HG02840 (cell line): ENCODE measurements at regions not wholly inside any gene's neighbourhood (a gene's known extent, or its start where the extent isn't known, plus 50 kb on each side); places are given as distances from the start of the nearest gene placed in this dataset.

Experiments
- ATAC-seq: cut with Tn5 transposase; IDR thresholded peaks from one replicate; pipeline ENCODE4 v1.9.1; 2021; ENCODE audit warnings: mild to moderate bottlenecking, moderate library complexity, moderate number of reproducible peaks; ENCODE audit not compliant: unreplicated experiment, low FRiP score

DNA sequence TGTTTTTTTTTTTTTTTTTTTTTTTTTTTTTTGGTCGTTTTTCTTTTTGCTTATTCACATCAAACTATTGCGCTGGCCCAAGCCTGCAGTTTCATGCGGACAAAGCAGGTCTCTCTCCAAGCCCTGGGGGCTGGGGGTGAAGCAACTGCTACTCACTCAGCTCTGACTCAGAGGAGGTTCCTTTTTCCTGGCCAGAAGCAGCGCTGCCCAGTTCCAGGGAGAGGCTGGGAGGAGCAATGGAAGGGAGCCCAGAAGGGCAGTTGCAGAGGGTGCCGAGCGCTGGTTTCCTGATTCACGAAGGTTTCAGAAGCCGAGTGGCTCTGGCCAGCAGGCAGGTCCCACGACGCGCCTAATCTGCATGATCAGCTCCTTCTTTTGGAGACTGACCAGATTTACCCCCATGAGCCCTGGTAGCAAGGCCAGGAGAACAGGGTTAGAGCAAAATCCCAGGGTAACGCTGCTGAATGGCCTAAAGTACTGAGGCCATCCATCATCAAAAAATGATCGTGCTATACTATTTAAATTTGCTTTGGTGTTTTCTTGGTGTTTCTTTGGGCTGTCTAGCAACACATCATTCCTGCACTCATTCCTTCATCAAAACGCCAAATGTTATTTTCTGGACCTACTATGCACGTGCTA is 144.7 kb upstream of the SOX9 start:
- no peak for ATAC-seq

- ATAC-seq: no peak
Observed at GRCh38 chr17:71978435-71978834, 142.4 kb upstream of the SOX9 start.

GRCh38 chr17:71980171-71980570 is 140.6 kb upstream of the SOX9 start:
- ATAC-seq: no peak

GRCh38 chr17:71983828-71984227 is 137.0 kb upstream of the SOX9 start:
- ATAC-seq: no peak

DNA sequence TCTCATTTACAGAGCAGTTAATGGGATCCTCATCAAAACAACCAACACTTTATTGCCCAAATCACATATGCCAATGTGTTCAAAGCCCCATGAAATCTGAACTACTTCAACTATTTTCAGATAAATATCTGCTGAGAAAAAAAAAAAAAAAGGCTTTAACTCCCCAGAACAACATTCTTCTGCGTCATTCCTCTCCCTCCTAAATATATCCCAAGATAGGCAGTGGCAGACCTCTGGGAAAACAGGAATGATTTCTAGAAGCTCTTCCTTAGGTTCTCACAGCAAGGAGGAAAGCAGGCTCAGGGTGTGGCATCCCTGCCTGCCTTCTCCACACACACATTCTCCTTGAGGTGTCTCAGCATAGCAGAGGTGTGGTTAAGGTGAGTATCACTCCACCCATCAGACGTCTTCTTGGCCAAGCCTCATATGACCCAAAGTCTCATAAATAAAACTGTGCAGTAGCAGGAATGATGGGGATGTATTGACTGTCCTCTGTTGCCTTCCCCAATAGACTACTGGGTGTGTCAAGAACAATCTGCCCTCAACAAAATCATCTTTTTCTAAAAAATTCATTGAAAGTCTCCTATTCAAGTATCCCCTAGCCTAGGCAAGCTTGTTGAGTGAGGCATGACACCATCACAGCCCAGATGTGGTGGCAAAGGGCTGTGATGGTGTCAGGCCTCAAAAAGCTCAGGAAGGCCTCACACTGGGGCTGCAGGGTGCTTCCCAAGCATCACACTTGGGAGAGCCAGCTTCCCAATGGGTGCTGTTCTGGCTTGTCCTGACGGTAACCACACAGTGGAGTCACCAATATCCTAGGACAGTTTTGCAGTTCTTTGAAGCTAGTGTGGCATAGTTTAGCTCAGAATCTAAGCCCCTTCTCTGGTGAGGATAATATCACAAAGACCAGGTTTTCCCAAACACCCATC is 135.4 kb upstream of the SOX9 start:
- ATAC-seq: no peak

DNA sequence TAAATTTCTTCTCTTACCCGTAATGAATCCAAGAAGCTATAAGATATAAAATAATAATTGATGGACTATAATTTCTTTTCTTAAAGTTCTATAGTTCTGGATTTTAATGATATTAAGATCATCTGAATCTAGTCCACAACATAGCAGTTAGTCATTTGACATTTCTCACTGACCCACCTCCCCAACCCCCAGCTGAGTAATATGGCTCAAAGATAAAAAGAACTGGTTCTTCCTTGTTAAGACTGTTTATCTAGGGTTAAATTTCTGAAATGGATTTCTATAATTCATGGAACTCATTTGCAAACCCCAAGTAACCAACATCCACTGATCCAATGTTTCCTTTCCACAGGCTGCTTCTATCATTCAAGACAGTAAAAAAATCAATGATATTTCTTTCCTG is 133.9 kb upstream of the SOX9 start:
- ATAC-seq: no peak

GRCh38 chr17:71987634-71988033 is 133.2 kb upstream of the SOX9 start:
- ATAC-seq: no peak

DNA sequence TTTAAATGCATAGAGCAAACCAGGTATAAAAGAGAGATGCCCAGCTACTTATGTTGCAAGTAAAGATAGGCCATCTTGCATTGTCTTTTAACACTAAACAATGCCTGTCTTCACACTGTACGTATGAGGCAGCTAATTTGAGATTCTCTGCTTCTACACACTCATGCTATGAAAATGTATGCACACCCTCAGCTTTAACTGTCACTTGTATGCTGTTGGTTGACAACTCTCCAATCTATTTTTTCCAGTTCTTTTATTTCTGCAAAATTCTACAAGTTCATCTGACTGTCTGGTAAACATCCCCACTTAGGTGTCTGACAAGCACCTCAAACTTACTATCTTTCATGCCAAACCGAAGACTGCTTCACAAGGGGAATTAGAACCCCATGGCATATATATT is 131.7 kb upstream of the SOX9 start:
- ATAC-seq: no peak

DNA sequence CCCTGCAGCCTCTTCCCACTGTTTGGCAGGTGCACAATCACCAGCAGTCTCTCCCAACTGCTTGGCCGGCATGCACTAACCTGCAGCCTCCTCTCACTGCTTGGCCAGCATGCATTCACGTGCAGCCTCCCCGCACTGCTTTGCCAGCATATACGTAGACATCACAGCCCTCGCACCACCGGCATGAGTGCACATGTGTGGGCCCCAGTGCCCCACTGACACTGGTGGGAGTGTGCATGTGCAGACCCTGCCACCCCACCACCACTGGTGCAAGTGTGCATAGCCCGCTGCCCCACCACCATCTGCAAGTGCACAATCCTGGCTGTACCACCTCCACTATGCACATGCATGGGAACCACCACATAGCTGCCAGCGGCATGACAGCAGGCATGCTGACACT is 127.5 kb upstream of the SOX9 start:
- ATAC-seq: no peak

- ATAC-seq: no peak
Observed at GRCh38 chr17:71995590-71995989, 125.2 kb upstream of the SOX9 start.

- ATAC-seq: no peak
Observed at GRCh38 chr17:72004011-72004427, 116.8 kb upstream of the SOX9 start.

DNA sequence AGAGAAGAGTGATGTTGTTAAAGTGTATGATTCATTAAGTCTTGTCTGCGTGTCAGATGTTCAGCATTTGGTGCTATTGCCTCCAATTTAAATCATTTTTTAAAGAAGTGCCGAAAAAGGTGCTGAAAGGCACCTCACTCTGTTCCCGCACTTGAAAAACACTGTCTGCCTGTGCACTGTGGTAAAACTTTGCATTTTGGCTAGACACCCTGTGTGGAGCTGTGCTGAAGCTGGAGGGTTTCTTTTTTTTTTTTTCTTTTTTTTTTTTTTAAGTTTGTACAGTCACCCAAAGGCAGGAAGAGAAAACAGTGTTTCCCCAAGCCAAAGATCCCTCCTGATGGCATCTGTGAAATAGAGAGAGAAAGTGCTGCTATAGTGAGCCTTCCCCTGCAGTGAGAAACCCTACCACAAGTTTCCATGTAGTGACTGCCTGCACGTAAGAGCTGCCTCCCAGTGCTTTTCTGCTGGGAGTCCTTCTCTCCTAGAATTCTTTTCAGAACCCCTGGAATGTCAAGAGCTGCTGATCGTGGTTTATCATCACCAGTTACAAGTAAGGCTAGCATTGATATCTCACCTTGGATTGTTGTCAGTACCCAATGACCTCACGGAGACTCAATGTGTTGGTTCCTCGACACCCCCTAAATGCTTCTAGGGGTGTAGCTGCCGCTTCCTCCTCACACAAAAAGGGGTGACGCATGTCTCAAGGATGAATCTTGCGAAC is 116.0 kb upstream of the SOX9 start:
- peak; percentile 61 for ATAC-seq

DNA sequence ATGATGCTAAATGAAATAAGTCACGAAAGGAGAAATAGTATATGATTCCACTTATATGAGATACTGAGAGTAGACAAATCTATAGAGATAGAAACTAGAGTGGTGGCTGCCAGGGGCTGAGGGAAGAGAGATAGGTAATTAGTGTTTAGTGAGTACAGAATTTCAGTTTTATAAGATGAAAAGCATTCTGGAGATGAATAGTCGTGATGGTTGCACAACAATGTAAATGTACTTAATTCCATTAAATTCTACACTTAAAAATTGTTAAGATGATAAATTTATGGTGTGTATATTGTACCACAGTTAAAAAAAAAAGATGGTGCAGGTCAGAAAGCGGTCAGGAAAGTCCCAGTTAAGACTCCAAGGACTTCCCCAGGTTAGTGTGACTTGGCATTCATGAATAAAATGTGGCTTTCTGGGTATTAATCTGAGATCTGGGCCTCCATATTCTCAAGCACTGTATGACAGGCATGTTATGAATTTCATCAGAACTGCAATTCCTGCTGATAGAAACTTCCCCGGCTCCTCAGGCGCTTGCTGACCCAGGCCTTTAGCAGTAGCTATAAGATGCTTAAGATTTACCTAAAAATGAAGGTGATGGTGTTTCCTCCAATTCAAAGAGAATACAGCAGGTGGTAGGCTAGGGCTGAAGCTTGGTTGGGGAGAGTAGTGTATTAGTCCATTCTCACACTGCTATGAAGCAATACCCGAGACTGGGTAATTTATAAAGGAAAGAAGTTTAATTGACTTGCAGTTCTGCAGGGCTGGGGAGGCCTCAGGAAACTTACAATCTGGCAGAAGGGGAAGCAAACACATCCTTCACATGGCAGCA is 115.3 kb upstream of the SOX9 start:
- ATAC-seq: no peak

DNA sequence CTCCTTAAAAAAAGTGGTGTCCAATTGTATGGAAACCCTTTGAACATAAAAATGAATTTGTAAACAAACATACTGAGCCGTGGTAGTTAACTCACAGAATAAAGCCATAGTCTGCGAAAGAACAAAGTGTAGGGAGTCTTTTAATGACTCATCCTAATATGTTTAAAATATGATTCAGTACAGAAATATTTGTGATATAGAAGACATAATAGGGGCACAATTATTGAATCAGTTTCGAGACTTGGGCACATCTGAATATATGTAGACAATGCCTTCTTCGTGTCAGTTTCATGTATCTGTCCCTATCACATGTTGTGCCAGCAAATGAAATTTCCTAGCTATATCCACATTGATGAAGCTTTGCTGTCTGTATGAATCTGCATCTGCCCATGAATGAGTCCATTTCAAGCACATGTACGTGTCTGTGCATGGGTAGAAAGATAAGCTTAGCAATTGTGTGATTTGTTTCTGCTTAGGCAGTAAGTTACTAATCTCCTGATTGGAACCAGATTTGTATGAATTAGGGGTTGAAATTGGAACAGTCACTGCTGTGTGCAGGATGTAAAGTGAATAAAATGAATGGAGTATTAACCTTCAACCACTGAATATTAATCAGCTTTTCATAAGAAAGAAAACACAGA is 112.5 kb upstream of the SOX9 start:
- no peak for ATAC-seq

DNA sequence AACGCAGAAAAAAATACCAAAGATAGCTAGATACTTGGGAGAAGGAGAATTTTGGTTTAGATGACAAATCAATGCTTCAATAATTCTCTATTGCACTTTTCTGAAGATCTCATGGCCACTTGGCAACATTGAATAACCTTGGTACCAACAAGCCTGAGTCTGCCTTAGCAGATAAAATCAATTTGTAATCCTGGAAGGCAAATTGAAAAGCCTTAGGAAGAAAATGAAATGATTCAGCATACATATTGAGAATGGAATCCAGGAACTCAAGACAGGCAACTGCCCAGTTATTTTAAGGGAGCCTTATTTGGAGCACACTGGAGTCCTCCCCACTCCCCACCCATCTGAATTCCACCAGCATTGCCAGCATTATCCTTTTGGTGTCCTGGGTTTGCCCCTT is 109.3 kb upstream of the SOX9 start:
- ATAC-seq: no peak

DNA sequence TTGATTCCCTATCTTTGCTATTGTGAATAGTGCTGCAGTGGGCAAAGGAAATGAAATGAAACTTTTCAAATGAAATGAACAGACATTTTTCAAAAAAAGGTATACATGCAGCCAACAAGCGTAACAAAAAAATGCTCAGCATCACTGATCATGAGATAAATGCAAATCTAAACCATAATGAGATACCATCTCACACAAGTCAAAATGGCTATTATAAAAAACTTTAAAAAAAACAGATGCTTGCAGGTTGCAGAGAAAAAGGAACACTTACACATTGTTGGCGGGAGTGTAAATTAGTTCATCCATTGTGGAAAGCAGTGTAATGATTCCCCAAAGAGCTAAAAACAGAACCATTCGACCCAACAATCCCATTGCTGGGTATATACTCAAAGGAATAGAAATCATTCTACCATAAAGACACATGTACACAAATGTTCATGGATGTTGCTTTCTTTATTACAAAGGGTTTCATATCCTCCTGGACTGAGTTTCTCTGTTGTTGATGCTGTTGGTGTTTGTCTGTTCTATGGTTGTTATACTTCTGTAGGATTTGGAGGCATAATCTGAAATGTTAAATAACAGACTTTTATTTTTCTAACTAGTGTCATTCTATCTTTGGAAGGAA is 99.3 kb upstream of the SOX9 start:
- no peak for ATAC-seq

DNA sequence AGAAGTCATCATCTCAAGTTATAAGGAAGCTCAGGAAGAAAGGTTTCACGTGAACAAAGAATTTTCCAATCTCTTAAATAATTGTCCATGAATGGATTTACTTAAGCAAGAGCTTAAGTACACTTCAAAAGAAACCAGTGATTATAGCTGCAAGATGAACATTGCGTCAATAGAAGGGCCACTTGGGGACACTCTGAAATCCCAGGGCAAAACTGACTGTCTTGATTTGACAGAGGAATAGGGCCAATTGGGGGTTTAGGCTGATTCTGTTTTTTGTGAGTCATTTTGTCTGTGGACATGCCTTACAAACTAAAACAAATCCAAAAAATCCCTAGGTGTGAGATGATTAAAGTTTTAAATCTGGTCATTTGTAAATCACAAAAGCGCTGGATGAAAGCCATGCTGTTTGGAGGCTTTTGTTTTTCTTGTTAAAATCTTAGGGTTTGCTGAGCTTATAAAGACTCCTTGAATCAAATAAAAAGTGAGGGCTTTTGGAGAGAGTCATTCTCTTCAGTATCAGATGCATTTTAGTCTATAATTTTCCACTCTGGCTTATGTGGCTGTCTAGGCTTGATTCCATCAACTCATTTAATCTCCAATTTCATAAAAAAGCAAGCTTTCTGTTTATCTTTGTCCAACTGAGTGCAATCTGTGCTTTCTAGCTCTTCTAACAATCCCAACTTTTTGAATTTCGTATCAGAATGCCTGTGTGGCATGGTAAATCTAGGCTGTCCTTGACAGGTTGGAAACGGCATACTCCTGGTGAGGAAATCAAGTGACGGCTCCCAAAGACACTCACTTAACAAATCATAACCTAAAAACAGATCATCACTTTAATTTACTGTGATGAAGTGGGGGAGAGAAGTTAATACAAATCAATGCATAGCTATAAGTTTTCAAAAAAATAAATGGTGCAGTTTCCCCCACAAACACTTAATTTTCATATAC is 98.2 kb upstream of the SOX9 start:
- no peak for ATAC-seq

- ATAC-seq: no peak
Observed at GRCh38 chr17:72024457-72024856, 96.4 kb upstream of the SOX9 start.
